ENCODE measurements at regions not wholly inside any gene's neighbourhood (a gene's known extent, or its start where the extent isn't known, plus 50 kb on each side); places are given as distances from the start of the nearest gene placed in this dataset.

DNA sequence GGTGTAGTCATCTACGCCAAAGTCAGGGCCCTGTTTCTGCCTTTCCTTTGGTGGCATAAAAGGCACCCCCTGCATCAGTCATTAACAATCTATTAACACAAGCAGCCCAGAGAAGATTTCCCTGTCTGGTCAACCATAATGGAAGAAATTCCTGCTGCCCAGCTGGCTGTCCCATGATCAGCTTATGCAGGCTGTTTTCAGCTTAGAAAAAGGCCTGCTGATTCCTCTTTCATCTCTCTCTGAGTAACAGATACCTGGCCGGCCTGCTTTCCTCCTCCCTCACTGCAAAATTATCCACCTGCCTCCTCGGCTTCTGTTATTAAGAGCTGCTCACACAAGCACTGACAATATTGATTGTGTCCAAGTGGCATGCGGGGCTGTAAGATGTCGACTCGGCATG is 70.3 kb upstream of the MMP2 start:
- Histone ChIP-seq H3K9ac (replicated peaks; ENCODE audit: extremely low read depth, insufficient read depth, low read length) (no peak overlapping the region), H3K9me1 (replicated peaks; ENCODE audit: control insufficient read depth, extremely low read depth, insufficient read depth, low read length) (no peaks in the 10 kb centered on the region), H3K36me3 (ENCODE audit: control insufficient read depth in 2 of 2, extremely low read depth in 1 of 2, insufficient read depth in 2 of 2, low read length in 2 of 2) (no peaks in the 10 kb centered on the region), H3K27ac (ENCODE audit: insufficient read depth, low read depth, low read length) (no peak overlapping the region), H3K4me1 (ENCODE audit: control insufficient read depth, extremely low read depth, insufficient read depth, low read length) (no peaks in the 10 kb centered on the region), H4K20me1 (replicated peaks; ENCODE audit: control insufficient read depth, extremely low read depth, insufficient read depth, low read length) (no peaks in the 10 kb centered on the region), H3K4me3 (replicated peaks in 1 of 3; ENCODE audit: insufficient read depth in 1 of 3, low read depth in 1 of 3, low read length in 3 of 3) (no peak overlapping the region), H2AFZ (ENCODE audit: low read depth, low read length) (no peak overlapping the region), H3K4me2 (ENCODE audit: insufficient read depth, low read length) (no peak overlapping the region), H3K79me2 (ENCODE audit: control insufficient read depth, insufficient read depth, low read length) (no peaks in the 10 kb centered on the region), H3K9me3 (replicated peaks; ENCODE audit: control insufficient read depth, insufficient read depth, low read length) (no peaks in the 10 kb centered on the region), H3K27me3 (ENCODE audit: control insufficient read depth in 2 of 2, insufficient read depth in 2 of 2, low read length in 2 of 2) (no peaks in the 10 kb centered on the region)
- no peak for FAIRE-seq
- intact Hi-C loops (cut with micrococcal nuclease) (no loop called here), dilution Hi-C loops (cut with MboI; ENCODE audit: extremely low pct_ligation_motif_present, low sequenced_read_pairs) (no loop called here)
- no TSS peak for BruUV-seq (replicated peaks)
- ChIA-PET CTCF (no interaction called here), POLR2A (no interaction called here)
- TF ChIP-seq POLR2AphosphoS5 (IDR thresholded peaks at IDR 0.05; ENCODE audit: insufficient read depth, low read depth, low read length) (no peak), EZH2 (IDR thresholded peaks at IDR 0.05; ENCODE audit: borderline replicate concordance, low read depth, low read length, severe bottlenecking) (no peak), FOS (IDR thresholded peaks at IDR 0.05; ENCODE audit: borderline replicate concordance, insufficient read depth, low read length) (no peak)
- TF ChIP-seq, protein P1, sequence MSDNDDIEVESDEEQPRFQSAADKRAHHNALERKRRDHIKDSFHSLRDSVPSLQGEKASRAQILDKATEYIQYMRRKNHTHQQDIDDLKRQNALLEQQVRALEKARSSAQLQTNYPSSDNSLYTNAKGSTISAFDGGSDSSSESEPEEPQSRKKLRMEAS (IDR thresholded peaks at IDR 0.05; ENCODE audit: insufficient read depth, insufficient read length), result no peak
- DNase-seq (ENCODE audit: low read depth, low spot score), result no peak

GRCh38 chr16:55411231-55411630 is 67.8 kb upstream of the MMP2 start:
- DNase-seq (ENCODE audit: low read depth, low spot score), result no peak
- Histone ChIP-seq H3K9me3 (replicated peaks; ENCODE audit: control insufficient read depth, insufficient read depth, low read length) (no peaks in the 10 kb centered on the region), H3K4me3 (replicated peaks in 1 of 3; ENCODE audit: insufficient read depth in 1 of 3, low read depth in 1 of 3, low read length in 3 of 3) (no peak overlapping the region), H4K20me1 (replicated peaks; ENCODE audit: control insufficient read depth, extremely low read depth, insufficient read depth, low read length) (no peaks in the 10 kb centered on the region), H3K36me3 (ENCODE audit: control insufficient read depth in 2 of 2, extremely low read depth in 1 of 2, insufficient read depth in 2 of 2, low read length in 2 of 2) (no peaks in the 10 kb centered on the region), H3K9me1 (replicated peaks; ENCODE audit: control insufficient read depth, extremely low read depth, insufficient read depth, low read length) (no peaks in the 10 kb centered on the region), H2AFZ (ENCODE audit: low read depth, low read length) (no peak overlapping the region), H3K4me2 (ENCODE audit: insufficient read depth, low read length) (no peak overlapping the region), H3K4me1 (ENCODE audit: control insufficient read depth, extremely low read depth, insufficient read depth, low read length) (no peaks in the 10 kb centered on the region), H3K9ac (replicated peaks; ENCODE audit: extremely low read depth, insufficient read depth, low read length) (no peak overlapping the region), H3K79me2 (ENCODE audit: control insufficient read depth, insufficient read depth, low read length) (no peaks in the 10 kb centered on the region), H3K27me3 (ENCODE audit: control insufficient read depth in 2 of 2, insufficient read depth in 2 of 2, low read length in 2 of 2) (no peaks in the 10 kb centered on the region), H3K27ac (ENCODE audit: insufficient read depth, low read depth, low read length) (no peak overlapping the region)
- dilution Hi-C loops (cut with MboI; ENCODE audit: extremely low pct_ligation_motif_present, low sequenced_read_pairs), result no loop called here
- CTCF ChIA-PET, result no interaction called here
- no peak for TF ChIP-seq POLR2AphosphoS5 (IDR thresholded peaks at IDR 0.05; ENCODE audit: insufficient read depth, low read depth, low read length)
- no peak for TF ChIP-seq JUN (IDR thresholded peaks at IDR 0.05; ENCODE audit: borderline replicate concordance, insufficient read depth, insufficient read length, low read depth)
- TF ChIP-seq, protein P2, sequence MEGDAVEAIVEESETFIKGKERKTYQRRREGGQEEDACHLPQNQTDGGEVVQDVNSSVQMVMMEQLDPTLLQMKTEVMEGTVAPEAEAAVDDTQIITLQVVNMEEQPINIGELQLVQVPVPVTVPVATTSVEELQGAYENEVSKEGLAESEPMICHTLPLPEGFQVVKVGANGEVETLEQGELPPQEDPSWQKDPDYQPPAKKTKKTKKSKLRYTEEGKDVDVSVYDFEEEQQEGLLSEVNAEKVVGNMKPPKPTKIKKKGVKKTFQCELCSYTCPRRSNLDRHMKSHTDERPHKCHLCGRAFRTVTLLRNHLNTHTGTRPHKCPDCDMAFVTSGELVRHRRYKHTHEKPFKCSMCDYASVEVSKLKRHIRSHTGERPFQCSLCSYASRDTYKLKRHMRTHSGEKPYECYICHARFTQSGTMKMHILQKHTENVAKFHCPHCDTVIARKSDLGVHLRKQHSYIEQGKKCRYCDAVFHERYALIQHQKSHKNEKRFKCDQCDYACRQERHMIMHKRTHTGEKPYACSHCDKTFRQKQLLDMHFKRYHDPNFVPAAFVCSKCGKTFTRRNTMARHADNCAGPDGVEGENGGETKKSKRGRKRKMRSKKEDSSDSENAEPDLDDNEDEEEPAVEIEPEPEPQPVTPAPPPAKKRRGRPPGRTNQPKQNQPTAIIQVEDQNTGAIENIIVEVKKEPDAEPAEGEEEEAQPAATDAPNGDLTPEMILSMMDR (IDR thresholded peaks at IDR 0.05; ENCODE audit: extremely low read depth in 1 of 2, insufficient read depth in 1 of 2, low read depth in 1 of 2, low read length in 2 of 2), result no peak
- TF ChIP-seq POLR2A (IDR thresholded peaks at IDR 0.05; ENCODE audit: low read depth, low read length), result no peak
- no peak for TF ChIP-seq FOS (IDR thresholded peaks at IDR 0.05; ENCODE audit: borderline replicate concordance, insufficient read depth, low read length)
- no peak for TF ChIP-seq MYC (IDR thresholded peaks at IDR 0.05; ENCODE audit: low read depth, low read length)
- TF ChIP-seq, protein P1 (IDR thresholded peaks at IDR 0.05; ENCODE audit: insufficient read depth, insufficient read length), result no peak
- TF ChIP-seq GATA2 (IDR thresholded peaks at IDR 0.05; ENCODE audit: insufficient read depth, insufficient read length, low read depth, low read length), result no peak
- TF ChIP-seq EZH2 (IDR thresholded peaks at IDR 0.05; ENCODE audit: borderline replicate concordance, low read depth, low read length, severe bottlenecking), result no peak
- no TSS peak for BruUV-seq (replicated peaks)
- intact Hi-C loops (cut with micrococcal nuclease), result no loop called here
- FAIRE-seq, result no peak
- POLR2A ChIA-PET, result no interaction called here
